NCI-H146 treated with DMSO at 0.1 percent for 48 hours (cell line): ENCODE measurements at regions not wholly inside any gene's neighbourhood (a gene's known extent, or its start where the extent isn't known, plus 50 kb on each side); places are given as distances from the start of the nearest gene placed in this dataset.
A peak's percentile ranks its signal among the peaks of the same experiment; 100 is the strongest.

Source experiments
- DNase-seq: peaks from one replicate; lab custom pipeline; 2025; ENCODE audit not compliant: unreplicated experiment; lab: John Stamatoyannopoulos, UW

DNA sequence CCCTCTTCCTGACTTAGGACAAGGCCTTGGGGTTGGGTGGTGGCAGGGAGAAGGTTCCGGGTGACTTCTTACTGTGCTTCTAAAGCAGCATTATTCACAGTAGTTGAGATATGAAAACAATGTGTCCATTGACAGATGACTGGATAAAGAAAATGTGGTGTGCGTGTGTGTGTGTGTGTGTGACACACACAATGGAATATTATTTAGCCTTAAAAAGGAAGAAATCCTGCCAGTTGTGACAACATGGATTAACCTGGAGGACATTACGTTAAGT is 128.1 kb upstream of the RASGRP1 start:
- DNase-seq: no peak

GRCh38 chr15:38695249-38696108 is 130.9 kb upstream of the RASGRP1 start:
- DNase-seq: no peak

DNA sequence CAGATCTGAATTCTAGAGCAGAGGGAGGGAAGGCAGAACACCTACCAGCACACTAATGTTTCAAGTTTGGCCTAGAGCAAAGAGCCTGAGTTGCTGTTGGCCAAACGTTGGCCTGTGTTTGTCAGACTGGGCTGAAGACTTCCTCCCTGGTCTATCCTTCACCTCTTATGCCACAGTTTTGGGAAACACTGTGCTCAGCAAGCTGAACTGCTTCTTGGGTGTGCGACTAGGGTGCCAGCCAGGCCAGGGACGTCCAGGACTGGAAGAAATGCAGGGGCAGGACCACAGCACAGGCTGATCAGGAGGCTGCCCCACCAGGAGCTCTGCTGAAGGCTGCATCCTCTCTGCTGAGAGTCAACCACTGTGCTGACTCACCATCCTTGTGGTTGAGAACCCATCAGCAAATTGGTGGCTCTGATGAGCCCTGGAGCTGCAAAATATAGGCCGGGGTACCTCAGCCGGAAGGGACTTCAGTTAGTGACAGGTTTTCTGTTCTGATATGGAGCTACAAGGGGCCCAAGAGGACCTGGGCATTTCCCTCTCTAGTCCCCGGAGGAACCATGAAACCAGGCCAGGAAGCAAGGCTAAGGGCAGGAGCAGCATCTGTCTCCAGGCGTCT is 131.6 kb upstream of the RASGRP1 start:
- no peak for DNase-seq

DNA sequence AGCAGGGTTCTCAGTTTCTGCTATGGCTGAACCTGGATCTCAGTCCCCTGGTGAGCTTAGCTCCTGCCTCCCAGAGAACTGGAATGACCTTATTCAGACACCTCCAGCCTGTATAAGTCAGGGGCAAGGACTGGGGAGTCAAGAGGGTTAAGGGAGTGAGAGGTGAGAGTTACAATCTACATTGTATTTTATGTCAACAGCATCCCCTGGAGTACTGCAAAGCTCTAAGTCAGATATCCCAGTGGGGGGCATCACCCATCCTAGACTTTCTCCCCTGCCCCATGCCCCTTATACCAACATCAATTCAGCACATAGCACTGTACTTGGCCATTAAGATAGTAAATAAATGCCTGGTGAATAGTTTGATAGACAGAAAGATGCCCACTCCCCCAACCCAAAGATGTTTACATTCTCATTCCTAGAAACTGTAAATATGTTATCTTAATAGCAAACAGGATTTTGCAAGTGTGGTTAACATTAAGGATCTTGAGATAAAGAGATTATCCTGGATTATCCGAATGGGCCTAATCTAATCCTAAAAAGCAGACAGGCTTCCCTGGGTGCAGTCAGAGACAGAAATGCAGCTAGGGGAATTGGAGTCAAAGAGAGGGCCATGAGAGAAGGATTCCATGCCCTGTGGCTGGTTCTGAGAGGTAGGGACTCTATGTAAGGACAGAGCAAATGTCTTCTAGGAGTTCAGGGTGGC is 132.3 kb upstream of the RASGRP1 start:
- no peak for DNase-seq

- no peak for DNase-seq
Observed at GRCh38 chr15:38698254-38698653, 133.6 kb upstream of the RASGRP1 start.

- peak; percentile 1 for DNase-seq
Observed at GRCh38 chr15:38699633-38700230, 135.1 kb upstream of the RASGRP1 start.

DNA sequence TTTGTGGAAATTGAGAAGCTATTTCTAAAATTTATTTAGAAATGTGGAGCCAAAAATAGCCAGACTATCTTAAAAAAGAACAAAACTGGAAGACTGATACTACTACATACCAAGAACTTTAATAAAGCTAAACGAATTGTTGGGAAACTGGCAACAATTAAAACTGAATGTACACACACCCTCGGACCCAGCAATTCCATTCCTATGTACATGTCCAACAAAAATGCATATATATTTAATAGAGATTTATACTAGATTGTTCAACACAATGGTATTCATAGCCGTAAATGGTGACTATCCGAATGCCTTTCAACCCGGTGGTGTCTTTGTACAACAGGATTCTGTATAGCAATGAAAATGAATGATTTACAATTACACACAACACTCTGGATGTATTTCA is 136.5 kb upstream of the RASGRP1 start:
- no peak for DNase-seq

DNA sequence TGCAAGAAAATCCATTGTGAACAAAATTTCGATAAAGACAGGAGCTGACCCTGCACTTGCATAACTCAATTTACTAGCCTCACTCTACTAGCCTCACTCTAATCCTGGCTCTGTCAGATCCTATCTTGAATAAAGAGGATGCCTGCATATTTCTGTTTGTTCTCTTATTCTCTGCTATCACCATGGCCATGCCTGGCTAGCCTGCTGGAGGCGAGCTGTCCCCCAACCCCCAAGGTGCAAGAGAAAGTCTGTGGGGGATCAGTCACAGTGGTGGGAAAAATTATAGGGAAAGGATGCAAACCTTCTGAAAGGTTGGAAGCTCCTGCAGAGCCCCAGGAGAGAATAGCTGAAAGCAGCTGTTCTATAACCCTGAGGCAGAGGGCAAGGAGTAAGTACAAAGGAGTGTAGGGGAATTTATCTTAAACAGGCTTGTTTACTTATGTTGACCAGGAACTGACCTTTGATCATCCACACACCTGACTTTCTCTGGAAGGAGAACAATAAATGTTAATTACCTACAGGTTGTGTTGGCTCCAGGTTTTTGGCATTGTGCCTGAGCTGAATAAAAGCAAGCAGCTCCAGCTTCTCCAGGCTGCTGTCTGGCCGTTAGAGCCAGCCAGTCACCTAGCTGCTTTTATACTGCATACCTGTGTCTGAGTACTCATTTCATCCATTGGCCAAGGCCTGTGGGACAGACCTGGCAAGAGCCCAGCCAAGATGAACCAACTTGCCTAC is 137.7 kb upstream of the RASGRP1 start:
- no peak for DNase-seq

DNA sequence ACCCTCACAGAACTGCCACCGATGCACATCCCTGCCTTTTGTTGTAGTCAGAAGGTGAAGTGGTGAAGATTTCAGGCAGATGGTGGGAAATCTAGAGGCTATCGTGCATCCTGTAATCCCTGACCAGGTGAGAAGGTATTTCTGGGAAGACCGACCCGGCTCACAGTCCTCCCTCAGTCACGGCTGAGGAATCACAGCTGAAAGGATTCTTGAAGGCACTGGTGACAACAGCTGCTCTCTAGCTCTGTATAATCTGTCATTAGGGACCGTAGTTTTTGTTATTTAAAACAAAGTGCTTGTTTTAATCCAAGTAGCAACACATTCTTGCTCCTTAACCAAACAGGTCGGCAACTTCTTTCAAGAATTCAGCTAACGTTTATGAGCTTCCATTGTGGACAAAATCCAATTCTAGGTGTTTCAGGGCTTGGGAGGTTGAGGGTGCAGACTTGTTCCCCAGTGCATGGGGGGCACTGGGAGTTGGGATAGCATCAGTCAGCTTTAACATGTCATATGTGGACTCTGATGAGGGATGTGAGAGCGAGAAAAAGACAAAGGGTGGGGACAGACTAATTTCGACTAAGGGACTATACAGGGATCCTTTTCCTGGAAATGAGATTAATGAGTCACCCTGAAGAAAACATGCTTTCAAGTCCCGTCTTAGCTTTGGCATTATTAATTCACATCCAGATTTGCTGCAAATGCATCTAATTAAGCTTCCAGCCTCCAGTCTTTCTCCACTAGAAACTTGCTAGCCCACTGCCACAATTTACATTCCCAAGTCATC is 141.0 kb upstream of the RASGRP1 start:
- DNase-seq: no peak

DNA sequence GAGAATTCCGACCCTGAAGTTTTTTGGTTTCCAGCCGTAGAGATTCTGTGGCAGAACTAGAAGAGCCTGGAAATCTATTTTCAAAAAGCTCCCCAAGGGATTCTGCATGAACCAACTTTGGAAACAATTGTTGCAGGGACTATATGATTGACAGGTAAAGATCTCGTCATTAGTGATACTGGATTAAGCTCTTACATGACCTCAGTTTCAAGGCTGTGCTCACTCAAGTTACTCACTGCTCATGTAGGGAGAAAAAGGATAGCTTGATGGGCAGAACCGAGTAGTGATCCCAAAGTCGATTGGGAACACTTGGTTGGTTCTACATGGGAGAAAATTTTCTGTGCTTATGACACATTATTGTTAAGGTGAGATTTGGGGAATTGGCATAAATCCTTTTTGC is 142.3 kb upstream of the RASGRP1 start:
- no peak for DNase-seq

DNA sequence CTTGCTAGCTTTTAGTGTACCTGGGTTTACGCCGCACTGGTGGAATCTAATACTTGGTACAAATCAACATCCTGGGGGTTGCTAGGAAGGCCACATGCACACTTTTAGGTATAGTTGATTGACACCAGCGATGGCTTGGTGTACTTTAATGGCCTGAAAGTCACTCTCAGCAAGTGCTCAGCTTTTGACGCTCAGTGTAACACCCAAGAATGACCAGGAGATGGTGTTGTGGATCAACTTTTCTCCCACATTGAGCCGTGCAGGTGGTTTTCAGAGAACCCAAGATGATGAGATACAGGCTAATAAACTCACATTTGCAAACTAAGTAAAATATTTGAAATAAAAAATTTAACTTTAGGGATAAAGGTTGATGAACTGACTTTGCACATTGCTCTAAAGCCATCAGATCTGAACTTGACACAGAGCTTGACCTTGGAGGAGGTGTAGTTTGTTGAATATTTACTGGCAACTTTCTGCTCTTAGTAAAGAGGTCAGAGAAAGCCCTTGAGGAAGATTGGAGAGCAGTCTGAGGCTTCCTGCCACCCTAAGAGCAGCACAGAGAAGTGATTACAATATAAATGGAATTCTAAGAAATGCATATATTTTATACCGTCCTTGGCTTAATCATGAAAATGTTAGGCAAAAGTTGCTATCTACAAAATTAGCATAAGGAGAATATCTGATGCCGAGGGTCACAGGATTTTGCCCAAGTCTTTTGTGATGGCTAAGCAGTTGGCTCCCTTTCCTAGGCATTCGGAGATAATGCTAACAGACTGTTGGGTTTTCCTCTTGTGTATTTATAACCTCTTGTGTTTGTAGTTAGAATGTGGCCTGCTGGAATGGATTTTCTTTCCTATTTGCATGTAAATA is 143.4 kb upstream of the RASGRP1 start:
- peak; percentile 1 for DNase-seq

- no peak for DNase-seq
Observed at GRCh38 chr15:38708672-38709180, 144.1 kb upstream of the RASGRP1 start.

DNA sequence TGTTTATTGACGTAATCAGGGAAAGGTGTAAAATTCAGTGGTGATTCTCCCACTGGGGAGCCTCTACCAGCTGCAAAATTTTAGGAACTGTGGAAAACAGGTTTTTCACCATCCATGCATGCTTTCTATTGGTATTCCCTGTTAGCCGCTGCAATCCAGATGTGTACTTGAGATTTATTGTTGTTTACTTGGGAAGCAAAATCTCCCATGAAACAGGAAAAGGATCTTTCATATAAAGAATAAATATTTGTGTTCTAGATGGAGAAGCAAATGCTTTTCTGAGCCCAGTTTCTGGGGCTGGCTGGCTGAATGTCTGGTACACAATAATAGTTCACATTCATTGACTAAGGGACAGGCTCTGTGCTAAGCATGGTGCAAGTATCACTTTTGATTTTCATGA is 144.6 kb upstream of the RASGRP1 start:
- DNase-seq: no peak

GRCh38 chr15:38714309-38715072 is 149.9 kb upstream of the RASGRP1 start:
- DNase-seq: no peak

GRCh38 chr15:38720893-38721567 is 156.4 kb upstream of the RASGRP1 start:
- DNase-seq: no peak

GRCh38 chr15:38721568-38721945 is 156.9 kb upstream of the RASGRP1 start:
- DNase-seq: no peak

- no peak for DNase-seq
Observed at GRCh38 chr15:38722236-38722635, 157.6 kb upstream of the RASGRP1 start.

DNA sequence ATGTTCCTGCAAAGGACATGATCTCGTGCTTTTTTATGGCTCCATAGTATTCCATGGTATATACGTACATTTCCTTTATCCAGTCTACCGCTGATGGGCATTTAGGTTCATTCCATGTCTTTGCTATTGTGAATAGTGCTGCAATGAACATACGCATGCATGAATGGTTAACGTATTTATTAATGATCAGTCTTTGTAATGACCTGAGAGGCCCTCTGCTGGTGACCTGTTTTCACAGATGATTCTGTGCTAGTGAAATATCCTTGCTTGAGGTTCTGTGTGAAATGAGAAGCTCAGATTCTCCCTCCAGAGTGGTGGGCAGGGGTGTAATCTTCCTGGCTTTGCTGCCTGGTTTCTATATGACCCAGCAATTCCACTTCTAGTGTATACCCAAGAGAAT is 160.2 kb upstream of the RASGRP1 start:
- no peak for DNase-seq
